Activated CD4-positive, CD25-positive, alpha-beta regulatory T cell treated with anti-CD3 and anti-CD28 coated beads, Interleukin-2, amount 50 U/mL, for 16 hours (primary cell): ENCODE measurements at regions not wholly inside any gene's neighbourhood (a gene's known extent, or its start where the extent isn't known, plus 50 kb on each side); places are given as distances from the start of the nearest gene placed in this dataset.
"Not testable (repeated sequence)": the region's sequence is repeated elsewhere in the genome, so short reads cannot be mapped to it uniquely, and the experiment has no call there.

Experiments
- DNase-seq: peaks from one replicate; pipeline ENCODE4 v3.0.0-alpha.2; 2020; ENCODE audit warnings: low read depth, low spot score

- DNase-seq, result not testable (repeated sequence)
Observed at GRCh38 chrX:3842822-3843521, 129.5 kb upstream of the PRKX start.

DNA sequence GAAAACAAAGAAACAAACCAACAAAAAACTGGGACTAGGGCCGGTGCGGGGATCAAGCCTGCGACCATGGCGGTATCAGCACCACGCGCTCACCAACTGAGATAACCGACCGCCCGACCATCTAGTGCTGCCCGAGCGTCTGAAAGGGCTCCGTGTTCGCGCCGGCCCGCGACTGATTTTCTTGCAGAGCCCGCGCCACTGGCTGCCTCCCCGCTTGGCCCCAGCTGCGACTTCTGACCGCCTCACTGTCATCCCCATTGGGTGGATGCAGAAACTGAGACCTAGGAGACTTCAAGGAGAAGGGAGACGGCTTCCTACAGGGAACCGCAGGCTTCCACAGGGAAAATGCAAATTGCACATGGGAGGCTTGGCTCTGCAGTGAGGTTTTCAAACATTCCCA, 125.3 kb upstream of the PRKX start:
- DNase-seq, result not testable (repeated sequence)

DNA sequence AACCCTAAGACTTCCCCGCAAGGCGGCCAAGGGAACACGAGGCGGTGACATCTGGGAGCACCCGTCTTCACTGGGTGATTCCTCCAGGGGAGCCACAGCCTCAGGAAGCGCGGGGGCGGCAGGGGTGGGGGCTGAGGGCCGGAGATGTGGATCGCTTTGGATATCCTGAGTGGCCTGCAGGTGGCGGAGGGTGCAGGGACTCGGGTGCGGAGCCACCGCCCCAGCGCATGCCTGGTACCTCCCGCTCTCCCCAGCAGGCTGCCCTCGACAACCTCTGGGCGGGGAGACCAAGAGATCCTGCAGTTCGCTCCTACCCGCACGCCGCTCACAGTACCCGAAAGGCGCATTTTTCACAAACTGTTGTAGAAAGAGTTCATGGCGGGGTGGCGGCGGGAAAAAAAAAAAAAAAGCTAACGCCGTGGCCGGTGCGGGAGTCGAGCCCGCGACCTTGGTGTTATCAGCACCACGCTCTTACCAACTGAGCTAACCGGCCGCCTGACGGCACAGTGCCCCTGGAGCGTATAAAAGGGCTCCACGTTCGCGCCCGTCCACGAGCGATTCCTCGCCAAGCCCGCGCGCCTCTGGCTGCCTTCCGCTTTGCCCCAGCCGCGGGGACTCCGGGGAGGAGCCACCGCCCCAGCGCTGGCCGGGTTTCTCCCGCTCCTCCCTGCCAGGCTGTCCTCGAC, 124.7 kb upstream of the PRKX start:
- DNase-seq, result not testable (repeated sequence)

DNA sequence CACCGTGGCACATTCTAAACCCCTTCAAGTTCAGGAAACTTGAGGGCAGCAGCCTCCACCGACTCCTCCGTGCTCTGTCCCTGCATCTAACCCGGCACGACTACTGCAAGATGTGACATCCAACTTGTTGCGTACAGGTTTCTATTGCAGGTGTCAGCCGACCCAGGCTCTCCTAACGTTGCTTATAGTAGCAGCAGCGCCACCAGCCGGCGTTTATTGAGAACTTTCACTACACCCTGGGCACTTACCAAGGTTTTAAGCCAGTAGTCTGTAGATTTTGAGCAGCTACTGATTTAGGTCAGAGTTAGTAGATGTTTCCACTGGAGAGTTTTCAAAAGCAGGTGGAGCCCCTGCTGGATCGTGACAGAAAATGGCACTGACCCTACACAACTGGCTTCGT, 123.8 kb upstream of the PRKX start:
- DNase-seq, result not testable (repeated sequence)

GRCh38 chrX:3833761-3834542, 120.5 kb upstream of the PRKX start:
- DNase-seq, result not testable (repeated sequence)

GRCh38 chrX:3830020-3830419, 116.6 kb upstream of the PRKX start:
- DNase-seq, result not testable (repeated sequence)

- not testable (repeated sequence) for DNase-seq
Observed at GRCh38 chrX:3829041-3829531, 115.6 kb upstream of the PRKX start.

DNA sequence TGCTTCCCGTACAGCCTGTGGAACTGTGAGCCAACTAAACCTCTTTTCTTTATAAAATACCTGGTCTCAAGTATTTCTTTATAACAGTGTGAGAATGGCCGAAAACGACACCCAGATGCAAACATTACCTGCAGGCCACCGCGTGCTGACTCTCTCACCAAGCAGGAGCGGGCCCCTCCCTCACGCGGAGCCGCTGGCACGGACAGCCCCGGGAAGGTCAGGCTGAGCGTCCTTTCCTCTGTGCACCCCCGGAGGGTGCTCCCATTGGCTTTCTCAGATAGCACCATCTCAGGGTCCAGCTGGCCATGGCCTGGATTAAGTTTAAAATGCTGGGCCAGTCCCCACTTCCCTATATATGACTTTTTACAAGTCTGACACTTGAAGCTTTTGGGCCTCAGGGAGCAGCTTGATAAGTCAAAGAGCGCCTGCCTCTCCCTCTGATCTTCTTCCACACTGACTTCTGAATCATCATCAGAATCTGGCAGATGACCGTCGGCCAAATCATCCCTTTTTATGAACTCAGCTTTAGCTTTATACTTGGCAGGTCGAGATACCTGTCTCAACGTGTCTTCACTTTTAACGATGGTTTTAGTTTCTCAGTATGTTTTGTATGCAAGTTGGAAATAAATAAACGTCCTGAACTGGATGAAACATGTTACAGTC, 115.1 kb upstream of the PRKX start:
- not testable (repeated sequence) for DNase-seq

DNA sequence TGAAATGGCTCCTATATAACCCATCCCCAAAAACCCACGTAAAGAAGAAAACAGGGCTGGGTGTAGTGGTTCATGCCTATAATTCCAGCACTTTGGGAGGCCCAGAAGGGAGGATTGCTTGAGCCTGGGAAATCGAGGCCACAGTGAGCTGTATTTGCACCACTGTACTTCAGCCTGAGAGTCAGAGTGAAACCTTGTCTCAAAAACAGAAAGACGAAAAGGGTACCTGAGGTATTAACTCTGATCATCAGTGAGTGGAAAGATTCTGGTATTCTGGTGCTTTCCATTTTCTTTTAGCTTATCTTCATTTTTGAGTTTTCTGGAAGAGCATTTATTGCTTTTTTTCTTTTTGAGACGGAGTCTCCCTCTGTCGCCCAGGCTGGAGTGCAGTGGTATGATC, 110.6 kb upstream of the PRKX start:
- DNase-seq, result not testable (repeated sequence)

DNA sequence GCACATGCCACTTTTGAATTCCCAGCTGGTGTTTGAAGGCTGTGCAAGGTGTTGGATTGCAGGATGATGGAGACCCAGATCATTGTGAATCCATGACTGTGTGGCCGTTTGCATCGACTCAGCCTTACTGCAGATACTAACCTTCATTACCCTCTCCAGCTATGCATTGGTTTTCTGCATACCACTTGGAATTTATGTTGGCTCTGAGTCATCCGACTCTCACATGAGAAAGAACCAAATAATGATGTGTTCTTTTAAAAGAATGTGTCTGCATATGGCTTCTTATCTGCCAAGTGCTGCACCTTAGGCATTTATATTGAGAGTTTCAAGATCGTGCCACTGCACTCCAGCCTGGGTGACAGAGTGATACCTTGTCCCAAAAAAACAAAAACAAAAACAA, 106.7 kb upstream of the PRKX start:
- no peak for DNase-seq

DNA sequence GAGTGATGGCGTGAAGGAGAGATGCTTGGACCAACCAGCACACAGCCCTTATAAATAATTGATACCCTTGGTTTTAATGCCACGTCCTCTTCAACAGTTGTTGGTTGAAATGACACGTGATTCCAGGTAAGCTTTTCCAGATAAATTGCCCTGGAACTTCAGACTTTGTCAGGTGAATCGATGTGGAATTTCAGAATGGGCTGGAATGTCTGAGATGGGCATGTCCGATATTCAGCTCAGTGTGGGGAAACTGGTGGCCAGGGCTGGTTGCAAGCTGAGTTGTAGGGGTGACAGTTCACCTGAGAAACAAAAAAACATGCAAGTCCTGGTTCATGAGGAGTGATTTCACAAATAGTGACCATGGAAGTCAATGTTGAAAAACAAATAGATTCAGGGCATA, 104.0 kb upstream of the PRKX start:
- DNase-seq, result not testable (repeated sequence)

DNA sequence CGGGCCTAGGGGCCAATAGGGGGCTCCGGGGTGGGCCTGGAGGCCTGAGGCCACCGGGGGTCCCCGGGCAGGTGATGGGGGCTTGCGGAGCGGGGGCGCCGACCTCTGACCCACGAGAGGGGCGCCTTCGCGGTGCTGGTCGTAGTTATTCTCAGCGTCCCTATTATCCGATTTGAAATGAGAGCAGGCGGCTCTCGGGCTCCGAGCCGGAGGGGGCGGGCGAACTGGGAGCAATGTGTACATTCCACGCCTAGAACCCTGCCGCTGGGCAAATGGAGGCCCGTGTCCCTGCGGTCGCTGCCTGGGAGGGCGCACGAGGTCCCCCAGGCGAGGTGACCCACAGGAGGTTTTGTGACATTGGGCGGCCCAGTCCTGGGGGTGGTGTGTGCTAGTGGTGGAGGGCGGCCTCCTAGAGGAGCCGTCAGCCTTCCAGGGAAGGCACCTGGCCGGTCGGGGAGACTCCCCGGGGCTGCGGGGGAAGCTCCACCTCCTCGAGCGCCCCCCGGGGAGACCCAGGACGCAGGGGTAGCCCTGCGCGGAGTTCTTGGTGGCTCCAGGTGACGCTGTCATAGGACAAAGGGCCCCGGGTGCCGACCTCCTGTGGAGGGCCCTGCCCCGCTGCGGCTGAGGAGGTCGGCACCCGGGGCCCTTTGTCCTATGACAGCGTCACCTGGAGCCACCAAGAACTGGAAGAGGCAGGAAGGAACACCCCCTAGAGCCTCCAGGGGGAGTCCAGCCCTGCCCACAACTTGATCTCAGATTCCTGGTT, 102.6 kb upstream of the PRKX start:
- DNase-seq, result no peak

GRCh38 chrX:3811331-3812311, 98.2 kb upstream of the PRKX start:
- DNase-seq, result peak; percentile 0

GRCh38 chrX:3807906-3808305, 94.5 kb upstream of the PRKX start:
- no peak for DNase-seq

DNA sequence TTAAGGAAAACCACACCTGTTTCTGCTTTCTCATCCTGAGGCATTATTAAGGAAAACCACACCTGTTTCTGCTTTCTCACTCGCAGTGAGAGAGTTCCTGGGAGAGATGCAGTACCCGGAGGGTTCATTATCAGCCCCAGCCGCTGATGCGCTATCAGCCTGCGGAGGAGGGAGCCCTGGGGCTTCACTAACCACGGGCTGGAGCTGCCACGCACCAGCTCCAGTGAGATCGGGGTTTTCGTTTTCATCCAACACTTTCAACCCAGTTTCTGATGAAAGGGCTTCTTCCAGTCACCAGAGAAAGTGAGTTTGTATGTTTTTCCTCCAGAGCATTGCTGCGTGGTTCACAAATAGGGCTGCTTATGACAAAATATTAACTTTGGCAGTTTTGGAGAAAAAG, 93.2 kb upstream of the PRKX start:
- DNase-seq, result no peak

DNA sequence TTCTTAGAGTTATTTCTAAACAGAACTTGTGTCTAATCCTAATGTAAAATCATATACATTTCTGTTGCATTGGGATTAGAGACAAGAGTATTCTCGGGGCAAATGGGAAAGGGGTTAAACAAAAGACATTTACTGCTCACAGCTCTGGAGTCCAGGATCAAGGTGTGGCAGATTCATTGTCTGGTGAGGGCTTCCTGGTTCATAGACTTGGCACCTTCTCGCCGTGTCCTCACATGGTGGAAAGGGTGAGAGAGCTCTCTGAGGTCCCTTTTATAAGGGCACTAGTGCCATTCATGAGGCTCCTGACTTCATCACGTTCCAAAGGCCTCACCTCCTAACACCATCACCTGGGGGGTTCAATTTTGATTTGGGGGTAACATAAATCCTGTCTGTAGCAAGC, 90.3 kb upstream of the PRKX start:
- no peak for DNase-seq

DNA sequence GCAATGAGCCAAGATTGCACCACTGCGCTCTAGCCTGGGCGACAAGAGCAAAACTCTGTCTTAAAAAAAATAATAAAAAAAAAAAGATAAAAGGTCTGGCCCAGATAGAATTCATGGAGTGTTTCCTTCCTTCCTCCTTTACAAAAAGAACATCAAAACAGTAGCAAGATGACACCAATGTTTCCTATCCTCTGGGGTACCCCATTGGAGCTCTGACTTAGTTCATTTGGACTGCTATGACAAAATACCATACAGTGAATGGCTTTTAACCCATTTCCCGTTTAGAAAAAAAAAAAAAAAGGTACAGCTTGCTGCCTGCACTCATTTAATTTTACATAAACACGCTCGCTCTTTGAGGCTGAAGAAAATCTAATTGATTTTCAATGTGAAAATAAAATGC, 89.9 kb upstream of the PRKX start:
- DNase-seq, result no peak

DNA sequence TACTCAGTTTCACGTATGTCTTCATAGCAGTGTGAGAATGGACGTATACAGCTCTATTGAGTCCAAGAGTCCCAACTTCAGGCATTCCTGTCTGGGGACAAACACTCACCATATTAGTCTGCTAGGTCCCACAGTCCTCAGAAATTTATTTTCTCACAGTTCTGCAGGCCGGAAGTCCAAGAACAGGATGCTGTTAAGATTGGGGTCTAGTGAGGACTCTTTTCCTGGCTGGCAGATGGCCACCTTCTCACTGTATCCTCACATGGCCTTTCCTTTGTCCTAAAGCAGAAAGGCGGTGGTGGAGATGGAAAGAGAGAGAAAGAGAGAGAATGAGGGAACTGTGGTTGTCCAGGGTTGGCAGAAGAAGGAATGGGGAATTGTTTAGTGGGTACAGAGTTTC, 82.0 kb upstream of the PRKX start:
- not testable (repeated sequence) for DNase-seq

- DNase-seq, result no peak
Observed at GRCh38 chrX:3791449-3791848, 78.0 kb upstream of the PRKX start.
